Osteoblast (primary cell): ENCODE measurements at regions not wholly inside any gene's neighbourhood (a gene's known extent, or its start where the extent isn't known, plus 50 kb on each side); places are given as distances from the start of the nearest gene placed in this dataset.

Experiments
- DNase-seq: peaks from one replicate; pipeline ENCODE4 v3.0.0; 2011; ENCODE audit warnings: low spot score, mixed read lengths; ENCODE audit not compliant: insufficient read length; ENCODE audit errors: missing footprints
- H2AFZ ChIP-seq: 2 replicates; pipeline ENCODE4 v1.6.0; 2011; ENCODE audit warnings: mild to moderate bottlenecking, low read length
- H3K27ac ChIP-seq: 2 replicates; pipeline ENCODE4 v1.5.1; 2011; ENCODE audit warnings: mild to moderate bottlenecking, low read depth, low read length, moderate library complexity
- H3K27me3 ChIP-seq: 2 replicates; pipeline ENCODE4 v1.6.0; 2012; ENCODE audit warnings: mild to moderate bottlenecking, control low read depth, inconsistent platforms, low read length, moderate library complexity; ENCODE audit not compliant: insufficient read depth
- H3K36me3 ChIP-seq: 2 replicates; pipeline ENCODE4 v1.5.1; 2011; ENCODE audit warnings: mild to moderate bottlenecking, low read length, control low read depth, moderate library complexity; ENCODE audit not compliant: insufficient read depth
- H3K4me1 ChIP-seq: 2 replicates; pipeline ENCODE4 v1.5.1; 2011; ENCODE audit warnings: mild to moderate bottlenecking, low read length, control low read depth, moderate library complexity; ENCODE audit not compliant: insufficient read depth
- H3K4me2 ChIP-seq: 2 replicates; pipeline ENCODE4 v1.6.0; 2011; ENCODE audit warnings: mild to moderate bottlenecking, low read length; ENCODE audit not compliant: insufficient read depth
- H3K4me3 ChIP-seq: fragments of 200-600 bp; sonication (generic); 3 replicates; pipeline ENCODE4 v1.5.1; 2012; ENCODE audit warnings: mild to moderate bottlenecking, low read length, inconsistent platforms; ENCODE audit not compliant: insufficient read depth
- H3K79me2 ChIP-seq: 2 replicates; pipeline ENCODE4 v1.6.0; 2012; ENCODE audit warnings: mild to moderate bottlenecking, low read length, control low read depth, inconsistent platforms; ENCODE audit not compliant: insufficient read depth
- H3K9me3 ChIP-seq: 2 replicates; pipeline ENCODE4 v1.5.1; 2011; ENCODE audit warnings: low read depth, low read length, control low read depth
- H4K20me1 ChIP-seq: 2 replicates; pipeline ENCODE4 v1.6.0; 2012; ENCODE audit warnings: mild to moderate bottlenecking, low read length, control low read depth; ENCODE audit not compliant: insufficient read depth
- CTCF ChIP-seq: IDR thresholded peaks from 2 replicates; pipeline ENCODE4 v1.5.1; 2011; ENCODE audit warnings: mild to moderate bottlenecking, low read depth, low read length, moderate library complexity; ENCODE audit errors: extremely low read depth

GRCh38 chr20:56689318-56689717 is 60.2 kb downstream of the TFAP2C start:
- Histone ChIP-seq H3K4me1 (peaks cover 5% of the 10 kb centered on the region), H3K4me2 (peak overlapping the region; percentile 29), H3K9me3 (no peaks in the 10 kb centered on the region), H3K36me3 (no peaks in the 10 kb centered on the region), H4K20me1 (no peaks in the 10 kb centered on the region), H3K79me2 (no peaks in the 10 kb centered on the region), H2AFZ (no peak overlapping the region), H3K27me3 (no peaks in the 10 kb centered on the region), H3K4me3 (no peak overlapping the region), H3K27ac (no peak overlapping the region)
- DNase-seq, result no peak
- TF ChIP-seq CTCF, result no peak

DNA sequence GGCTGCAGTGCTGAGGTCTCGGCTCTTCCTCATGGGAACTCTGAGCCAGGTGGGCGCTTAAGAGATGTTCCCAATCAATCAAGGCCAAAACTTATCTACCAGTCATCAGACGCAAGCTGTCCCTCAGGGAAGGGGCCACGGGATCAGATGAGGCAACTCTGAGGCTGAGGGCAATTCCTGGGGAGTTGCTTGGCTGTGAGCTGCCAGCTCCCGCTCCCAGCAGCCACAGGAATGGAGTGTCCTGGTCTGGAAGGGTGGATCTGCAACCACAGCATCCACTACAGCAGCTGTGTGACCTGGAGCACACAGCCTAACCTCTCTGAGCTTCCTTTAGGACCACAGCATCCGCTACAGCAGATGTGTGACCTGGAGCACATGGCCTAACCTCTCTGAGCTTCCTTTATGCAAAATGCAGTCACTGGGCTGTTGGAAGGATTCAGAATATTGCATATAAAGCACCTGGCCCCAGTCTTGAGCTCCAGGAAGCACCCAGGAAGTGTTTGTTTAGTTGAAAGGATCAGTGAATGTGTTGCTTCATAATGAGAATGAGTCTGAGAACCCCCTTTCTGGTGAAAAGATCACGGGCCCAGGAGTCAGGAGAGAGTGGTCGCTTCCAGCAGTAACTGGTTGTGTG is 60.9 kb downstream of the TFAP2C start:
- Histone ChIP-seq H3K4me3 (no peak overlapping the region), H4K20me1 (no peaks in the 10 kb centered on the region), H3K27ac (no peak overlapping the region), H2AFZ (no peak overlapping the region), H3K79me2 (no peaks in the 10 kb centered on the region), H3K27me3 (no peaks in the 10 kb centered on the region), H3K9me3 (no peaks in the 10 kb centered on the region), H3K4me1 (peaks cover 5% of the 10 kb centered on the region), H3K4me2 (peak overlapping the region; percentile 29), H3K36me3 (no peaks in the 10 kb centered on the region)
- DNase-seq, result no peak
- no peak for TF ChIP-seq CTCF

DNA sequence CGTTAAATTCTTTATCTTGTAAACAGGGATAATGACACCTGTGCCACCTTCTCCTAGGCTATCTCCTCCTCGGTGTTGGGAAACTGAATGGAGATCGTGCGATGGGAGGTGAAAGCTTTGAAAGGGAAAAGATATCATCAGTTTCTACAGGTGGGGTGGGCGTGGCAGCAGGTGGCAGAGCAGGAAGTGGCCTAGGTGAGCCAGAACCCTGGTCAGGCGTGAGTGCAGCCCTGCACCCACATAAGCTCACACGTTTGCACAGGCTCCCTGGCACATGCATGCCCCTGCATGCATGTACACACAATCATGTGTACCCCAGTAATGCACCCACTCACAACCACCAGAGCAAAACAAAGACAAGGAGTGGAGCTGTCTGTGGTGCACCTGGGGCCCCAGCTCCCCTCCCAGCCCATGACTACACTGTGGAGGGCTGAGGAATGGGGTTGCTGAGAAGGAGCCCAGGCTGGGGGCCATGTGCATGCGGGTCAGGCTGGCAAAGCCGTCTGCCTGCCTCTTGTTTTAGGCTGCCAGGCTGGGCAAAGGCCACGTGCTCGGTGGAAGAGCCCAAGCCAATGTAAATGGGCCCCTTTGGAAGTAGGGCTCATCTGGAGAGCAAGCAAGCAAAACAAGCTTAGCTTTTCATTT is 61.5 kb downstream of the TFAP2C start:
- H3K36me3 ChIP-seq, result no peaks in the 10 kb centered on the region
- no peaks in the 10 kb centered on the region for H3K9me3 ChIP-seq
- no peak overlapping the region for H2AFZ ChIP-seq
- no peak overlapping the region for H3K27ac ChIP-seq
- no peak overlapping the region for H3K4me3 ChIP-seq
- H4K20me1 ChIP-seq, result no peaks in the 10 kb centered on the region
- H3K4me2 ChIP-seq, result no peak overlapping the region
- DNase-seq, result no peak
- no peaks in the 10 kb centered on the region for H3K27me3 ChIP-seq
- peaks cover 5% of the 10 kb centered on the region for H3K4me1 ChIP-seq
- no peaks in the 10 kb centered on the region for H3K79me2 ChIP-seq
- no peak for TF ChIP-seq CTCF

DNA sequence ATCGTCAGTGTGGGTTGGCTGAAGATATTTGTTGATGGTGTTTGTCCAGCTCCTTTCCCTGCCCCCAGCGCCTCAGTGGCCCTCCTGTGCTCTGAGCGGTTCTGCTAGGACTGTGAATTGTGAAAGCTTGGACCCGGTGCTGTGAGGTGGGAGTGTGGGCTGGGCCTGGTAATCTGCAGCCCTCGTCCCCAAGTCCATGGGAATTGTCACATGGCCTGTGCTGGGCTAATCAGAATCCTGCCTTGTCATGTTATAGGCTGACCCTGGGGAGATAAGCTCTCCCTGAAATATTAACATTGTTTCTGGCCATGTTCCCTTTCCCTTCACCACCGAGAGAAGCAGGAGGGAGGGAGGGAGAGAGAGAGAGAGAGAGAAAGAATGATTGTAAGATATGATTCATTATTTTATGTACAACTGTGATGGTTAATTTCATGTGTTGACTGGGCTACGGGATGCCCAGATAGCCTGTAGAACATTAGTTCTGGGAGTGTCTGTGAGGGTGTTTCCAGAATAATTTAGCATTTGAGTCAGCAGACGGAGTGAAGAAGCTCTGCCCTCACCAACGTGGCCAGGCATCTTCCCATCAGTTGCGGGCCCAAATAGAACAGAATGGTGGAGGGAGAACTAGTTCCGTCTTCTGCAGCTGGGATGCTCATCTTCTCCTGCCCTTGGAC is 62.4 kb downstream of the TFAP2C start:
- Histone ChIP-seq H2AFZ (no peak overlapping the region), H3K27ac (no peak overlapping the region), H4K20me1 (no peaks in the 10 kb centered on the region), H3K4me3 (no peak overlapping the region), H3K9me3 (no peaks in the 10 kb centered on the region), H3K4me1 (peaks cover 5% of the 10 kb centered on the region), H3K36me3 (no peaks in the 10 kb centered on the region), H3K4me2 (no peak overlapping the region), H3K27me3 (no peaks in the 10 kb centered on the region), H3K79me2 (no peaks in the 10 kb centered on the region)
- TF ChIP-seq CTCF, result no peak
- DNase-seq, result no peak
